PC-9 (cell line): ENCODE measurements at regions not wholly inside any gene's neighbourhood (a gene's known extent, or its start where the extent isn't known, plus 50 kb on each side); places are given as distances from the start of the nearest gene placed in this dataset.

Experiments
- BruUV-seq: library from RNA; stranded (reverse); fragments of 400-500 nt; replicated peaks from 2 replicates; lab custom pipeline; 2021; lab: Mats Ljungman, UMichigan
- CTCF ChIA-PET: fragments of 300-600 bp; sonication (Branson Sonifier 250); formaldehyde crosslinking; loops from one replicate; lab custom pipeline; 2022; ENCODE audit warnings: antibody characterized with exemption; lab: Charles Lee
- POLR2A ChIA-PET: fragments of 300-600 bp; sonication (Branson Sonifier 250); formaldehyde crosslinking; loops from one replicate; lab custom pipeline; 2022; ENCODE audit warnings: antibody characterized with exemption; ENCODE audit not compliant: unreplicated experiment; lab: Charles Lee
- DNase-seq, 2 experiments: peaks; one replicate each; pipeline versions ENCODE4 v3.0.0 to v3.0.0-alpha.2; 2015 to 2022; ENCODE audit warnings: mixed read lengths in 1 of 2
- H2AFZ ChIP-seq: fragments of 200-600 bp; sonication (generic); 2 replicates; pipeline ENCODE4 v1.8.1; 2017; ENCODE audit warnings: antibody characterized with exemption
- H3F3A ChIP-seq: fragments of 200-600 bp; sonication (generic); 2 replicates; pipeline ENCODE4 v1.8.1; 2017; ENCODE audit warnings: antibody characterized with exemption, mild to moderate bottlenecking, low read depth; ENCODE audit not compliant: insufficient read depth
- H3K27ac ChIP-seq: fragments of 200-600 bp; sonication (generic); 2 replicates; pipeline ENCODE4 v1.6.1; 2016; ENCODE audit warnings: mixed run types
- H3K27me3 ChIP-seq: fragments of 200-600 bp; sonication (generic); 2 replicates; pipeline ENCODE4 v1.6.1; 2016; ENCODE audit warnings: low read depth, mixed run types; ENCODE audit not compliant: insufficient read depth
- H3K36me3 ChIP-seq: fragments of 200-600 bp; sonication (generic); 2 replicates; pipeline ENCODE4 v1.6.1; 2016; ENCODE audit warnings: low read depth, mixed run types
- H3K4me1 ChIP-seq: fragments of 200-600 bp; sonication (generic); replicated peaks from 2 replicates; pipeline ENCODE4 v1.6.1; 2016; ENCODE audit warnings: mixed run types; ENCODE audit not compliant: insufficient read depth
- H3K4me2 ChIP-seq: fragments of 200-600 bp; sonication (generic); 2 replicates; pipeline ENCODE4 v1.6.1; 2017; ENCODE audit warnings: mixed run types
- H3K4me3 ChIP-seq: fragments of 200-600 bp; sonication (generic); 2 replicates; pipeline ENCODE4 v1.6.1; 2016; ENCODE audit warnings: mixed run types
- H3K79me2 ChIP-seq: fragments of 200-600 bp; sonication (generic); 2 replicates; pipeline ENCODE4 v1.6.1; 2017; ENCODE audit warnings: low read depth, mixed run types
- H3K9me2 ChIP-seq: fragments of 200-600 bp; sonication (generic); 2 replicates; pipeline ENCODE4 v1.8.1; 2017; ENCODE audit warnings: mild to moderate bottlenecking; ENCODE audit not compliant: insufficient read depth
- H3K9me3 ChIP-seq: fragments of 200-600 bp; sonication (generic); 2 replicates; pipeline ENCODE4 v1.8.1; 2016; ENCODE audit warnings: low read depth; ENCODE audit not compliant: insufficient read depth
- H4K20me1 ChIP-seq: fragments of 200-600 bp; sonication (generic); 2 replicates; pipeline ENCODE4 v1.8.1; 2017; ENCODE audit not compliant: insufficient read depth
- CTCF ChIP-seq: fragments of 200-600 bp; sonication (generic); conservative IDR thresholded peaks from 2 replicates; pipeline ENCODE4 v1.6.1; 2017; ENCODE audit warnings: mixed run types, antibody characterized with exemption, mild to moderate bottlenecking, moderate library complexity
- EZH2 ChIP-seq: fragments of 200-600 bp; sonication (generic); IDR thresholded peaks from 2 replicates; pipeline ENCODE4 v1.8.0; 2017; ENCODE audit warnings: antibody characterized with exemption, low read depth
- intact Hi-C: fragments of 100-400 bp; cut with micrococcal nuclease; formaldehyde crosslinking; loops from one replicate; pipeline ENCODE4 v1.10.0; 2022; ENCODE audit not compliant: unreplicated experiment

GRCh38 chr10:28429045-28429444 is 103.9 kb upstream of the WAC start:
- Histone ChIP-seq H3K27ac (no peak overlapping the region), H2AFZ (no peak overlapping the region), H3K79me2 (no peaks in the 10 kb centered on the region), H3K4me3 (no peak overlapping the region), H3K9me2 (no peaks in the 10 kb centered on the region), H3K27me3 (no peaks in the 10 kb centered on the region), H4K20me1 (no peaks in the 10 kb centered on the region), H3K4me1 (no peaks in the 10 kb centered on the region), H3K4me2 (no peak overlapping the region), H3K9me3 (no peaks in the 10 kb centered on the region), H3F3A (no peaks in the 10 kb centered on the region), H3K36me3 (no peaks in the 10 kb centered on the region)
- TF ChIP-seq CTCF, result no peak
- no peak for TF ChIP-seq EZH2
- intact Hi-C loops, result no loop called here
- no TSS peak for BruUV-seq
- no peak for DNase-seq
- ChIA-PET POLR2A (interaction anchor here (0.7 kb wide), 1 partner anchor 60 kb away, joined by 3 read pairs; no protein-coding TSS in a partner anchor), CTCF (no interaction called here)

DNA sequence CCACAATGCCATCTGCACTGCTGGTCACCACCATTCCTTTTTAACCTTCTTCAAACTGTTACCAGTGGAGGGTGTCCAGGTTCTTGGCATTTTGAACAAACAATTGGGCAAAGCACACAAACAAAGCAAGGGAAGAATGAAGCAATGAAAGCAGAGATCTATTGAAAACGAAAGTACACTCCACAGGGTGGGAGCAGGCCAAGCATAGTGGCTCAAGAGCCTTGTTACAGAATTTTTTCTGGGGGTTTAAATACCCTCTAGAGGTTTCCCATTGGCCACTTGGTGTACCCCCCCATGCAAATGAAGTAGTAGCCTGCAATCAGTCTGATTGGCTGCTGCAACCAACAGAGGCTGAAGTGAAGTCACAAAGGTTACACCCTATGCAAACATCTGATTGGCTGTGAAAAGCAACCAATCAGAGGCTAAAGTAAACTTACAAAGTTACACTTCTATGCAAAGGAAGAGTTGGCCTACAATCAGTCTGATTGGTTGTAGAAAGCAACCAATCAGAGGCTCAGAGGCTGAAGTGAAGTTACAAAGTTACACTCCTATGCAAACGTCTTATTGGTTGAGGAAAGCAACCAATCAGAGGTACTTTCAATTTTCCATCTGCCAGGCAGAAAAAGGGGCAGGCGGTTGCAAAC is 103.2 kb upstream of the WAC start:
- H3K36me3 ChIP-seq, result no peaks in the 10 kb centered on the region
- no peaks in the 10 kb centered on the region for H3K79me2 ChIP-seq
- H3K4me1 ChIP-seq, result no peaks in the 10 kb centered on the region
- TF ChIP-seq CTCF (no peak), EZH2 (no peak)
- no peaks in the 10 kb centered on the region for H3F3A ChIP-seq
- H3K27me3 ChIP-seq, result no peaks in the 10 kb centered on the region
- DNase-seq, result no peak
- H3K27ac ChIP-seq, result no peak overlapping the region
- H3K9me2 ChIP-seq, result no peaks in the 10 kb centered on the region
- no TSS peak for BruUV-seq
- H2AFZ ChIP-seq, result no peak overlapping the region
- POLR2A ChIA-PET, result interaction anchor here (0.7 kb wide), 1 partner anchor 59 kb away, joined by 3 read pairs; no protein-coding TSS in a partner anchor
- H3K9me3 ChIP-seq, result no peaks in the 10 kb centered on the region
- intact Hi-C loops, result loop anchor here (5.0 to 10.0 kb wide), 3 partner anchors 155 to 1018 kb away; no protein-coding TSS in a partner anchor
- no peaks in the 10 kb centered on the region for H4K20me1 ChIP-seq
- no peak overlapping the region for H3K4me3 ChIP-seq
- CTCF ChIA-PET, result no interaction called here
- H3K4me2 ChIP-seq, result no peak overlapping the region

- no peaks in the 10 kb centered on the region for H3K4me1 ChIP-seq
- BruUV-seq, result no TSS peak
- no peak overlapping the region for H2AFZ ChIP-seq
- no peaks in the 10 kb centered on the region for H3K27me3 ChIP-seq
- H3K27ac ChIP-seq, result no peak overlapping the region
- H3K79me2 ChIP-seq, result no peaks in the 10 kb centered on the region
- no peak for DNase-seq
- no peaks in the 10 kb centered on the region for H3K9me3 ChIP-seq
- H3F3A ChIP-seq, result no peaks in the 10 kb centered on the region
- H3K36me3 ChIP-seq, result no peaks in the 10 kb centered on the region
- TF ChIP-seq CTCF (no peak), EZH2 (no peak)
- ChIA-PET CTCF (no interaction called here), POLR2A (no interaction called here)
- no peak overlapping the region for H3K4me2 ChIP-seq
- H3K4me3 ChIP-seq, result no peak overlapping the region
- H4K20me1 ChIP-seq, result no peaks in the 10 kb centered on the region
- no peaks in the 10 kb centered on the region for H3K9me2 ChIP-seq
- intact Hi-C loops, result loop anchor here (5.0 to 10.0 kb wide), 3 partner anchors 154 to 1016 kb away; no protein-coding TSS in a partner anchor
Observed at GRCh38 chr10:28431139-28431538, 101.8 kb upstream of the WAC start.
